Coronary artery (tissue), 2 donors: ENCODE measurements at regions not wholly inside any gene's neighbourhood (a gene's known extent, or its start where the extent isn't known, plus 50 kb on each side); places are given as distances from the start of the nearest gene placed in this dataset.

Source experiments
- DNase-seq: peaks from one replicate; pipeline ENCODE4 v3.0.0-alpha.2; 2017; ENCODE audit warnings: low spot score
- H3K27ac ChIP-seq, 2 donors: fragments of 200-600 bp; sonication (generic); one replicate each; pipeline ENCODE4 v1.5.1; 2016 to 2019
- H3K4me3 ChIP-seq: fragments of 200-600 bp; sonication (generic); 2 replicates; pipeline ENCODE4 v1.5.1; 2016; ENCODE audit warnings: mild to moderate bottlenecking, moderate library complexity
- TF ChIP-seq, protein P1 (sequence below): fragments of 200-600 bp; sonication (generic); IDR thresholded peaks from one replicate; pipeline ENCODE4 v1.5.1; 2019; ENCODE audit warnings: antibody characterized with exemption

- DNase-seq: no peak
- no peak overlapping the region for H3K27ac ChIP-seq
- H3K4me3 ChIP-seq: no peak overlapping the region
- TF ChIP-seq, protein P1, sequence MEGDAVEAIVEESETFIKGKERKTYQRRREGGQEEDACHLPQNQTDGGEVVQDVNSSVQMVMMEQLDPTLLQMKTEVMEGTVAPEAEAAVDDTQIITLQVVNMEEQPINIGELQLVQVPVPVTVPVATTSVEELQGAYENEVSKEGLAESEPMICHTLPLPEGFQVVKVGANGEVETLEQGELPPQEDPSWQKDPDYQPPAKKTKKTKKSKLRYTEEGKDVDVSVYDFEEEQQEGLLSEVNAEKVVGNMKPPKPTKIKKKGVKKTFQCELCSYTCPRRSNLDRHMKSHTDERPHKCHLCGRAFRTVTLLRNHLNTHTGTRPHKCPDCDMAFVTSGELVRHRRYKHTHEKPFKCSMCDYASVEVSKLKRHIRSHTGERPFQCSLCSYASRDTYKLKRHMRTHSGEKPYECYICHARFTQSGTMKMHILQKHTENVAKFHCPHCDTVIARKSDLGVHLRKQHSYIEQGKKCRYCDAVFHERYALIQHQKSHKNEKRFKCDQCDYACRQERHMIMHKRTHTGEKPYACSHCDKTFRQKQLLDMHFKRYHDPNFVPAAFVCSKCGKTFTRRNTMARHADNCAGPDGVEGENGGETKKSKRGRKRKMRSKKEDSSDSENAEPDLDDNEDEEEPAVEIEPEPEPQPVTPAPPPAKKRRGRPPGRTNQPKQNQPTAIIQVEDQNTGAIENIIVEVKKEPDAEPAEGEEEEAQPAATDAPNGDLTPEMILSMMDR: no peak
Observed at GRCh38 chr12:25733541-25733940, 180.5 kb upstream of the LMNTD1 start.

- no peak for DNase-seq
- H3K4me3 ChIP-seq: no peak overlapping the region
- H3K27ac ChIP-seq: no peak overlapping the region
- TF ChIP-seq, protein P1: no peak
Observed at GRCh38 chr12:25734529-25735180, 181.6 kb upstream of the LMNTD1 start.

- DNase-seq: no peak
- Histone ChIP-seq H3K27ac (no peak overlapping the region), H3K4me3 (no peak overlapping the region)
- TF ChIP-seq, protein P1: no peak
Observed at GRCh38 chr12:25740617-25741016, 187.5 kb upstream of the LMNTD1 start.

- H3K4me3 ChIP-seq: no peak overlapping the region
- TF ChIP-seq, protein P1: no peak
- DNase-seq: no peak
- no peak overlapping the region for H3K27ac ChIP-seq
Observed at GRCh38 chr12:25741917-25742316, 188.8 kb upstream of the LMNTD1 start.

- TF ChIP-seq, protein P1: no peak
- H3K4me3 ChIP-seq: no peak overlapping the region
- no peak overlapping the region for H3K27ac ChIP-seq
- no peak for DNase-seq
Observed at GRCh38 chr12:25743679-25744215, 190.7 kb upstream of the LMNTD1 start.

- no peak overlapping the region for H3K4me3 ChIP-seq
- DNase-seq: no peak
- TF ChIP-seq, protein P1: no peak
- no peak overlapping the region for H3K27ac ChIP-seq
Observed at GRCh38 chr12:25744313-25744712, 191.2 kb upstream of the LMNTD1 start.

DNA sequence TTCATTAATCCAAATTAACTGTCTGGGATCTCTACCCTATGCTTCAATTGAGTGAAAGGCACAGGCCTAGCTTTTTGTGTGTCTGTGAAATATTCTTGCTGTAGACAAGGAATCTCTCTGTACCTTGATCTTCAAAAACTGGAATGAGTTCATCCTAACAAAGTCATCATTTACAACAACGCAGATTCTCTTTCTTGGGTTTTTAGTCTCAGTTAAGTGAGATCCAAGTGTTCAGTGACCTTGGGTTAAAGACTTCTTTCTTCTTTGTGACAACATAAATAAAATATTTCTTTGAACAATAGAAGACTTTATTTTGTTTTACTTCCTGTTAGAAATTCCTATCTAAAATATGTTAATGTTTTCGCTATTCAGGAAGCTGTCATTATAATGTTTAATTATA lies 192.2 kb upstream of the LMNTD1 start:
- DNase-seq: no peak
- Histone ChIP-seq H3K27ac (no peak overlapping the region), H3K4me3 (no peak overlapping the region)
- TF ChIP-seq, protein P1: no peak
